Skeletal muscle tissue (tissue), 3 donors: ENCODE measurements at regions not wholly inside any gene's neighbourhood (a gene's known extent, or its start where the extent isn't known, plus 50 kb on each side); places are given as distances from the start of the nearest gene placed in this dataset.
"Not testable (repeated sequence)": the region's sequence is repeated elsewhere in the genome, so short reads cannot be mapped to it uniquely, and the experiment has no call there.

ENCODE experiments used
- H3K27ac ChIP-seq: one replicate; pipeline ENCODE4 v1.7.0; 2013; ENCODE audit warnings: mild to moderate bottlenecking, low read depth, low read length, inconsistent platforms
- H3K27me3 ChIP-seq, 3 donors: one replicate each; pipeline ENCODE4 v1.7.0; 2013; ENCODE audit warnings: low read length in 3 of 3; ENCODE audit not compliant: control insufficient read depth in 3 of 3, insufficient read depth in 3 of 3
- H3K36me3 ChIP-seq, 3 donors: one replicate each; pipeline ENCODE4 v1.7.0; 2013; ENCODE audit warnings: low read length in 3 of 3; ENCODE audit not compliant: control insufficient read depth in 3 of 3, insufficient read depth in 3 of 3
- H3K4me1 ChIP-seq, 3 donors: one replicate each; pipeline ENCODE4 v1.7.0; 2013; ENCODE audit warnings: low read length in 3 of 3, mild to moderate bottlenecking in 3 of 3; ENCODE audit not compliant: control insufficient read depth in 3 of 3, insufficient read depth in 3 of 3
- H3K4me3 ChIP-seq, 3 donors: one replicate each; pipeline ENCODE4 v1.7.0; 2013; ENCODE audit warnings: low read length in 3 of 3
- H3K9ac ChIP-seq, 3 donors: one replicate each; pipeline ENCODE4 v1.7.0; 2013; ENCODE audit warnings: low read length in 3 of 3, mild to moderate bottlenecking in 3 of 3, moderate library complexity in 2 of 3, low read depth in 1 of 3
- H3K9me3 ChIP-seq, 3 donors: one replicate each; pipeline ENCODE4 v1.7.0; 2013; ENCODE audit warnings: low read length in 3 of 3; ENCODE audit not compliant: control insufficient read depth in 3 of 3
- donor health status: Osteomylitis.

- H3K4me1 ChIP-seq, H3K4me3 ChIP-seq, H3K9me3 ChIP-seq, H3K9ac ChIP-seq, H3K27ac ChIP-seq, H3K27me3 ChIP-seq, H3K36me3 ChIP-seq: not testable (repeated sequence)
These were observed 61.0 kb upstream of the PRSS3 start for GRCh38 chr9:33734247-33734940.

GRCh38 chr9:33734941-33735835 is 60.2 kb upstream of the PRSS3 start:
- H3K9ac ChIP-seq, H3K4me1 ChIP-seq, H3K4me3 ChIP-seq, H3K9me3 ChIP-seq, H3K36me3 ChIP-seq, H3K27ac ChIP-seq, H3K27me3 ChIP-seq: not testable (repeated sequence)

DNA sequence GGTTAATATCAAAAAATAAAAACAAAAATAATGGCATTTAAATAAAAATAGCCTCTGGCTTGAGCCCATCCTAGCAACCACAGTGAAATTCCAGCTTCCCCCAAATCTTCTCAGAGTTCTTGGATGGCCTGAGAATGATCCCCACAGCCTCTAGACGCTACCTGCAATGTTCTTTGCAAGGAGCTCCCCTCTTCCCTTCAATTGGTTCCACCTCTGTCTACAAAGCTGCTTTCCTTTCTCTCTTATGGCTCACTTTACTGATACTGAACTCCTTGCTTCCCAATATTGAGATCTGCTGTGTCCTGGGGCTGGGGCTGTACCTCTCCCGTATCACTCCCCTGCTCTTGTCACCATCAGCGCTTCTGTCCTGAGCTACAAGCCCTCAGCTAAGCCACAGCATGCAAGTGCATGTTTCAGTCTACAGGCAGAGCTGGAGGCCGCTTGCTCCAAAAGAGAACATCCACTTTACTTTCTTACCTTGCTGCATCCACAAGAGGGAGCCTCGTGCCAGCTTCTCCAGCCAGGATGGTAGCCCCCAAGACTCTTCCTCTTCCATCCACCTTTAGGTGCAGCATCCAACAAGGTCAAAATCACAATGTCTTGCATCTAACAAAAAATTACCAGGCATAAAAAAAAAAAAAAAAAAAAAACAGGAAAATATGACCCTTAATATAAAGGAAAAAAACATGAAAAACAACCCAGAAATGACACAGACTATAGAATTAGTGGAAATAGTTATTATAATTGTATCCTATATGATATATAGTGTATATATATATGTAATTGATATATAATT is 57.4 kb upstream of the PRSS3 start:
- no peaks in the 10 kb centered on the region for H3K36me3 ChIP-seq
- no peaks in the 10 kb centered on the region for H3K4me1 ChIP-seq
- H3K27ac ChIP-seq: no peak overlapping the region
- no peaks in the 10 kb centered on the region for H3K9me3 ChIP-seq
- H3K9ac ChIP-seq: no peak overlapping the region
- H3K27me3 ChIP-seq: peaks cover 0 to 5% (median 0%) of the 10 kb centered on the region in 3 donors
- H3K4me3 ChIP-seq: no peak overlapping the region

DNA sequence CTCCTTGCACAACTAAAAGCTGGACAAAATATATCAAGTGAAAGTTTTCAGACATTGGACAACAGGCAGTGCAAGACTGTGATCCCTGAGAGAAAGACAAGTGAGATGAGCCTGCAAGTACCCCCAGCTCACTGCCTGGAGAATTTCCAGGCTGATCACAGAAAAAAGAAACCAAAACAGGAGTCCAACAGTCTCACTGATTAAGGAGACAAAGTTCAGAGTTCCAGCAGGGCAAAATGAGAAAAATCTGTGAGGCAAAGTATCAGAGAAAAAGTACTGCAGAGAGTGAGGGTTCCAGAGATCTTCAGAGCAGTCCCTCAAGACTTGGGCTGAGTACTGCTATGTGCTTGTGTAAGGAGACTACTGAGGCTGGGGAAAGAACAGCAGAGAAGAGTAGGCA is 56.0 kb upstream of the PRSS3 start:
- Histone ChIP-seq H3K27ac (no peak overlapping the region), H3K27me3 (peaks cover 0 to 5% (median 0%) of the 10 kb centered on the region in 3 donors), H3K9me3 (no peaks in the 10 kb centered on the region), H3K9ac (no peak overlapping the region), H3K4me3 (no peak overlapping the region), H3K4me1 (no peaks in the 10 kb centered on the region), H3K36me3 (no peaks in the 10 kb centered on the region)

DNA sequence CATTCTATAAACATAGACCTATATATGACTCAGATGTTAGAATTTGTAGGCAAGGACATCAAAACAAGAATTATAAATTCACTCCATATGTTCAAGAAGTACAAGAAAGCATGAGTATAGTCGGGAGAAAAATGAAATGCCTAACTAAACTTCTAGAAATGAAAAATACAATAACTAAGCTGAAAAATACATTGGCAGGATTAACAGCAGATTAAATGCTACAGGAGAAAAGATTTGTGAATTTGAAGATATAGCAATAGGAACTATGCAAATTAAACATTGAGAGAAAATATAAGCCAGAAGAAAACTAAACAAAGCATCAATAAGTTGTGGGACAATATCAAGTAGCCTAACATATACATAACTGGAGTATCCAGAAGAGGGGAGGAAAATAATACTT is 55.3 kb upstream of the PRSS3 start:
- Histone ChIP-seq H3K4me3 (no peak overlapping the region), H3K36me3 (no peaks in the 10 kb centered on the region), H3K9me3 (no peaks in the 10 kb centered on the region), H3K9ac (no peak overlapping the region), H3K27me3 (peaks cover 0 to 1% (median 0%) of the 10 kb centered on the region in 3 donors), H3K27ac (no peak overlapping the region), H3K4me1 (no peaks in the 10 kb centered on the region)

- H3K36me3 ChIP-seq, H3K27ac ChIP-seq, H3K27me3 ChIP-seq, H3K9ac ChIP-seq, H3K9me3 ChIP-seq, H3K4me1 ChIP-seq, H3K4me3 ChIP-seq: not testable (repeated sequence)
These were observed 54.4 kb upstream of the PRSS3 start for GRCh38 chr9:33740958-33741357.

DNA sequence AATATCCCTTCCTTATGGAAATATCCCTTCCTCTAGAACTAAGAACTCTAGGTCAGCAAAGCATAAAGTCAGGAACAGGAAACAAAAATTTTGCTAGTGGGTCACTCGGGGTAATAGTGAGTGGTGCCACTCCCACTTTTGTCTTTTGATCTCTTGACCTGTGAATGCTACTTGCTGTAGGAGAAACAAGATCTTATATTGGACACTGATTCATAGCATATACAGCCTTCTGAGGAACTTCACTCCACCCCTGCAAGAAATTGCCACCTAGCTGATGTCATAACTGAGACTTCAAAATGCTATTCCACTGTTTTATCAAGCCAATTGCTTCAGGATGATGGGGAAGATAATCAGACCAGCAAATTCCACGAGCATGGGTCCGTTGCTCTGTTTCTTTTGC is 53.3 kb upstream of the PRSS3 start:
- no peaks in the 10 kb centered on the region for H3K9me3 ChIP-seq
- H3K36me3 ChIP-seq: no peaks in the 10 kb centered on the region
- H3K9ac ChIP-seq: no peak overlapping the region
- no peak overlapping the region for H3K27ac ChIP-seq
- H3K27me3 ChIP-seq: no peaks in the 10 kb centered on the region
- H3K4me1 ChIP-seq: no peaks in the 10 kb centered on the region
- H3K4me3 ChIP-seq: no peak overlapping the region

- Histone ChIP-seq H3K27ac (no peak overlapping the region), H3K4me3 (no peak overlapping the region), H3K9ac (no peak overlapping the region), H3K4me1 (no peaks in the 10 kb centered on the region), H3K9me3 (no peaks in the 10 kb centered on the region), H3K36me3 (no peaks in the 10 kb centered on the region), H3K27me3 (no peaks in the 10 kb centered on the region)
These were observed 52.8 kb upstream of the PRSS3 start for GRCh38 chr9:33742519-33742918.
